Spinal cord (tissue), 9 donors: ENCODE measurements at regions not wholly inside any gene's neighbourhood (a gene's known extent, or its start where the extent isn't known, plus 50 kb on each side); places are given as distances from the start of the nearest gene placed in this dataset.

Experiments
- DNase-seq, 6 donors: peaks; one replicate each; pipeline versions ENCODE4 v3.0.0 to v3.0.0-alpha.2; 2013 to 2015; ENCODE audit warnings: low spot score in 6 of 6, low read depth in 4 of 6
- H3K27ac ChIP-seq: one replicate; pipeline ENCODE4 v1.5.1; 2013; ENCODE audit warnings: low read depth, low read length, control low read depth
- H3K27me3 ChIP-seq: one replicate; pipeline ENCODE4 v1.6.1; 2013; ENCODE audit warnings: low read length; ENCODE audit not compliant: control insufficient read depth, insufficient read depth
- H3K36me3 ChIP-seq: one replicate; pipeline ENCODE4 v1.6.1; 2013; ENCODE audit warnings: low read length; ENCODE audit not compliant: control insufficient read depth, insufficient read depth
- H3K4me1 ChIP-seq: one replicate; pipeline ENCODE4 v1.6.1; 2013; ENCODE audit warnings: low read length; ENCODE audit not compliant: control insufficient read depth, insufficient read depth
- H3K4me3 ChIP-seq: one replicate; pipeline ENCODE4 v1.5.1; 2013; ENCODE audit warnings: low read depth, low read length, control low read depth
- H3K9me3 ChIP-seq: one replicate; pipeline ENCODE4 v1.6.1; 2013; ENCODE audit warnings: low read length; ENCODE audit not compliant: control insufficient read depth, insufficient read depth
- WGBS: methylation state at CpG from one replicate; pipeline ENCODE4 v1.1.5; 2013; ENCODE audit warnings: missing lambda C conversion rate; ENCODE audit not compliant: insufficient coverage; 5-methylcytosine and 5-hydroxymethylcytosine counted together
- donor health status: healthy.

DNA sequence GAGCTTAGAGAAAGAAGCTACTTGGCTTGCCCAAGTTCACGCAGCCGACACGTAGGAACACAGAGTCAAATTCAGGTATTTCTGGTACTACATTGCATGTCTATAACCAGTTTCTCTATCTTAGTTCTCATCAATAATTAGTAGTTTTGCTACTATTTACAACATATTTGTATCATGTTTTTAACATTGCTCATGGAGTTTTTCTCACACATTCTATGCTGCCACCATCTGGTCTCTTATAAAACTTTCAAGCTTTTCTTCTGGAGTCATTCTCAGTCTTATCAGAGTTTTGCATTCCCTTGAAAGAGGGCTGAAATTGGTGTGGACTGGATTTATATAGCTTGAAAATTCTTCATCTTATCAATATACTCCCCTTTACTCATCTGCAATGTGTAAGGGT is 118.8 kb upstream of the PALMD start:
- peak in 2 of 6 donors; percentile 70 to 82 for DNase-seq
- Histone ChIP-seq H3K4me1 (no peaks in the 10 kb centered on the region), H3K9me3 (no peaks in the 10 kb centered on the region), H3K4me3 (no peak overlapping the region), H3K27ac (no peak overlapping the region), H3K36me3 (no peaks in the 10 kb centered on the region), H3K27me3 (no peaks in the 10 kb centered on the region)
- WGBS: no CpG with 5 or more reads among the region's 3 CpGs

DNA sequence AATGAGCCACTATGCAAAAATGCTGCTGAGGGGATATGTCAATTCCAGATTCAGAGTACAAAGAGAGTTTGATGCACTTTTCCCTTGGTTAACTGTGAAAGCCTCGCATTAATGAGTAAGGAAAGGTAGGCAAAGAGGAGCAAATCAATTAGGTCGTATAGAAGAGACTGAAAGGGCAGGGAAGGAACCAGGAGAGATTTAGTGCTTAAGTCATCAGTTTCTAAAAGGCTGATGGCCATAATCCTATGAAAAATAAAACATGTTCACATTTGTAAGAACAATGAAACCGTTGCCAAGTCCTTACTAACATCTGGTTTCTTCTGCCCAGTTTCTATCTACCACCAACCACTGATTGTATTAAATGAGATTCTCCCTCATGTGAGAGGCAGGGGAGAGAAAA is 118.4 kb upstream of the PALMD start:
- no peaks in the 10 kb centered on the region for H3K4me1 ChIP-seq
- WGBS: 76% methylated on average over 2 of the region's 3 CpGs
- H3K27me3 ChIP-seq: no peaks in the 10 kb centered on the region
- no peak overlapping the region for H3K4me3 ChIP-seq
- H3K27ac ChIP-seq: no peak overlapping the region
- no peak for DNase-seq
- H3K9me3 ChIP-seq: no peaks in the 10 kb centered on the region
- no peaks in the 10 kb centered on the region for H3K36me3 ChIP-seq

GRCh38 chr1:99529002-99529401 is 116.9 kb upstream of the PALMD start:
- WGBS: 96% methylated on average over 3 of the region's 3 CpGs

DNA sequence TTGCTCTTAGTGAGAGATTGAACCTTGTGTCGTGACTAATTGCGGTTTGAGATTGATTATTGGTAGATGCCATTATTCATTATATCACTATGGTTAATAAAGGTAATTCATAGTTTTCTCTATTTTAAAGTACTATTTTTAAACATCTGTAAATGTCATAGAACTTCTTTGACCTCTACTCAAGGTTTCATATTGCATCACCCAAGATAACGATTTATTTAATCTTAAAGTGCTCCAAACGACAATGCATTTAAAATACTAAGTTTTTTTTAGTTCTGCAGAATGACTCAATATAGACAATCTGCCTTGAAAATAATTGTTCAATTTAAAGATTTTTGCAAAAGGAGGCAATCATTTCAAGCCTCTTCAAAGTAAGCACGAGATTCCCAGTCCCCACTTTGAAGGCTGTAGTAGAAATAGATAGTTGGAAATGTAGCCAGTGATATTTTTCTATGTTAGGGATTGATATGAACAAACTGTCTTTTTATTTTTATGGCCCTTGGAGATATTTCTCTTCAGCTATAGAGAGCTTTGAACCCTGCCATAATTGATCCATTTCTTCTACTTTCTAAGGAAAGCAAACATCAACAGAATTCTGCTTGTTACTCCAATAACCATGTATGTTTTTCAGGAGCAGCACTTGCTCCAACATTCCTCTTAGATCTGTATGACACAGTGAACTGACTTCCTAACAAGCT is 114.2 kb upstream of the PALMD start:
- no CpG with 5 or more reads among the region's 5 CpGs for WGBS
- H3K4me3 ChIP-seq: no peak overlapping the region
- H3K4me1 ChIP-seq: peaks cover 2% of the 10 kb centered on the region
- no peak overlapping the region for H3K27ac ChIP-seq
- no peaks in the 10 kb centered on the region for H3K9me3 ChIP-seq
- no peaks in the 10 kb centered on the region for H3K27me3 ChIP-seq
- no peaks in the 10 kb centered on the region for H3K36me3 ChIP-seq
- DNase-seq: no peak

More at GRCh38 chr1:99529002-99529401, 116.9 kb upstream of the PALMD start:
- peaks cover 2% of the 10 kb centered on the region for H3K4me1 ChIP-seq
- H3K4me3 ChIP-seq: no peak overlapping the region
- no peak for DNase-seq
- H3K27me3 ChIP-seq: no peaks in the 10 kb centered on the region
- H3K36me3 ChIP-seq: no peaks in the 10 kb centered on the region
- no peak overlapping the region for H3K27ac ChIP-seq
- no peaks in the 10 kb centered on the region for H3K9me3 ChIP-seq

- Histone ChIP-seq H3K27me3 (no peaks in the 10 kb centered on the region), H3K27ac (no peak overlapping the region), H3K4me3 (no peak overlapping the region), H3K4me1 (peaks cover 2% of the 10 kb centered on the region), H3K36me3 (no peaks in the 10 kb centered on the region), H3K9me3 (no peaks in the 10 kb centered on the region)
- WGBS: 0% methylated on average over 1 of the region's 1 CpG
- peak in 2 of 6 donors; percentile 60 to 74 for DNase-seq
Measured at GRCh38 chr1:99532276-99532580, 113.7 kb upstream of the PALMD start.

GRCh38 chr1:99533909-99534637 is 111.8 kb upstream of the PALMD start:
- DNase-seq: peak in 2 of 6 donors; percentile 56 to 61
- H3K4me1 ChIP-seq: peaks cover 2% of the 10 kb centered on the region
- H3K4me3 ChIP-seq: no peak overlapping the region
- H3K36me3 ChIP-seq: no peaks in the 10 kb centered on the region
- no peaks in the 10 kb centered on the region for H3K27me3 ChIP-seq
- 16% methylated on average over 2 of the region's 9 CpGs for WGBS
- H3K27ac ChIP-seq: no peak overlapping the region
- H3K9me3 ChIP-seq: no peaks in the 10 kb centered on the region

GRCh38 chr1:99534638-99534930 is 111.3 kb upstream of the PALMD start:
- peak in 1 of 6 donors; percentile 31 for DNase-seq
- WGBS: no CpG with 5 or more reads among the region's 1 CpG
- no peak overlapping the region for H3K27ac ChIP-seq

GRCh38 chr1:99535470-99536164 is 110.3 kb upstream of the PALMD start:
- H3K4me1 ChIP-seq: peaks cover 2% of the 10 kb centered on the region
- no peaks in the 10 kb centered on the region for H3K36me3 ChIP-seq
- no peaks in the 10 kb centered on the region for H3K27me3 ChIP-seq
- DNase-seq: peak in 1 of 6 donors; percentile 60
- H3K27ac ChIP-seq: no peak overlapping the region
- 90% methylated on average over 4 of the region's 7 CpGs for WGBS
- no peaks in the 10 kb centered on the region for H3K9me3 ChIP-seq
- no peak overlapping the region for H3K4me3 ChIP-seq

More at GRCh38 chr1:99534638-99534930, 111.3 kb upstream of the PALMD start:
- no peaks in the 10 kb centered on the region for H3K9me3 ChIP-seq
- no peaks in the 10 kb centered on the region for H3K27me3 ChIP-seq
- peaks cover 2% of the 10 kb centered on the region for H3K4me1 ChIP-seq
- no peaks in the 10 kb centered on the region for H3K36me3 ChIP-seq
- no peak overlapping the region for H3K4me3 ChIP-seq

GRCh38 chr1:99537886-99538617 is 107.9 kb upstream of the PALMD start:
- no peaks in the 10 kb centered on the region for H3K36me3 ChIP-seq
- no CpG with 5 or more reads among the region's 5 CpGs for WGBS
- H3K4me3 ChIP-seq: no peak overlapping the region
- no peaks in the 10 kb centered on the region for H3K4me1 ChIP-seq
- H3K27me3 ChIP-seq: no peaks in the 10 kb centered on the region
- H3K9me3 ChIP-seq: no peaks in the 10 kb centered on the region
- DNase-seq: no peak
- H3K27ac ChIP-seq: no peak overlapping the region
